Fibroblast of mammary gland (primary cell): ENCODE measurements at regions not wholly inside any gene's neighbourhood (a gene's known extent, or its start where the extent isn't known, plus 50 kb on each side); places are given as distances from the start of the nearest gene placed in this dataset.
"Not testable (repeated sequence)": the region's sequence is repeated elsewhere in the genome, so short reads cannot be mapped to it uniquely, and the experiment has no call there.

Experiments used
- DNase-seq: peaks from one replicate; pipeline ENCODE4 v3.0.0-alpha.2; 2010; ENCODE audit warnings: low read depth
- H3K4me3 ChIP-seq: 2 replicates; pipeline ENCODE4 v1.5.1; 2011; ENCODE audit warnings: low read depth, mild to moderate bottlenecking, low read length, moderate library complexity; ENCODE audit not compliant: control insufficient read depth
- CTCF ChIP-seq: conservative IDR thresholded peaks from 2 replicates; pipeline ENCODE4 v1.5.1; 2011; ENCODE audit warnings: low read depth, low read length, inconsistent platforms; ENCODE audit not compliant: control insufficient read depth, insufficient read depth

GRCh38 chr12:38101753-38102152, 214.8 kb upstream of the ALG10B start:
- DNase-seq, result no peak
- no peak overlapping the region for H3K4me3 ChIP-seq
- no peak for TF ChIP-seq CTCF

GRCh38 chr12:38102197-38102596, 214.4 kb upstream of the ALG10B start:
- H3K4me3 ChIP-seq, result no peak overlapping the region
- no peak for DNase-seq

GRCh38 chr12:38110026-38110699, 206.4 kb upstream of the ALG10B start:
- no peak for DNase-seq
- no peak for TF ChIP-seq CTCF
- no peak overlapping the region for H3K4me3 ChIP-seq

More at GRCh38 chr12:38102197-38102596, 214.4 kb upstream of the ALG10B start:
- TF ChIP-seq CTCF, result no peak

- H3K4me3 ChIP-seq, result no peak overlapping the region
- no peak for DNase-seq
- TF ChIP-seq CTCF, result no peak
Measured at GRCh38 chr12:38113991-38114390, 202.6 kb upstream of the ALG10B start.

GRCh38 chr12:38116968-38117367, 199.6 kb upstream of the ALG10B start:
- no peak overlapping the region for H3K4me3 ChIP-seq
- no peak for DNase-seq
- no peak for TF ChIP-seq CTCF

GRCh38 chr12:38118632-38119031, 197.9 kb upstream of the ALG10B start:
- no peak overlapping the region for H3K4me3 ChIP-seq
- no peak for TF ChIP-seq CTCF
- DNase-seq, result no peak

- no peak for TF ChIP-seq CTCF
- no peak overlapping the region for H3K4me3 ChIP-seq
- no peak for DNase-seq
Measured at GRCh38 chr12:38120438-38120837, 196.1 kb upstream of the ALG10B start.

GRCh38 chr12:38123028-38123427, 193.5 kb upstream of the ALG10B start:
- H3K4me3 ChIP-seq, result not testable (repeated sequence)

More at GRCh38 chr12:38123028-38123427, 193.5 kb upstream of the ALG10B start:
- not testable (repeated sequence) for DNase-seq
